ENCODE measurements at regions not wholly inside any gene's neighbourhood (a gene's known extent, or its start where the extent isn't known, plus 50 kb on each side); places are given as distances from the start of the nearest gene placed in this dataset.

GRCh38 chr5:6806668-6807067, 93.4 kb downstream of the TENT4A start:
- no peak for DNase-seq (ENCODE audit: low read depth)
- TF ChIP-seq CTCF (conservative IDR thresholded peaks at IDR 0.05; ENCODE audit: low read length): no peak
- no peak overlapping the region for H3K4me3 ChIP-seq (ENCODE audit: low read length)

GRCh38 chr5:6808462-6808861, 95.2 kb downstream of the TENT4A start:
- TF ChIP-seq CTCF (conservative IDR thresholded peaks at IDR 0.05; ENCODE audit: low read length): no peak
- no peak overlapping the region for H3K4me3 ChIP-seq (ENCODE audit: low read length)
- no peak for DNase-seq (ENCODE audit: low read depth)

GRCh38 chr5:6810641-6811405, 97.6 kb downstream of the TENT4A start:
- no peak for DNase-seq (ENCODE audit: low read depth)
- H3K4me3 ChIP-seq (ENCODE audit: low read length): no peak overlapping the region
- no peak for TF ChIP-seq CTCF (conservative IDR thresholded peaks at IDR 0.05; ENCODE audit: low read length)

GRCh38 chr5:6812091-6812490, 98.9 kb downstream of the TENT4A start:
- no peak overlapping the region for H3K4me3 ChIP-seq (ENCODE audit: low read length)
- no peak for DNase-seq (ENCODE audit: low read depth)
- no peak for TF ChIP-seq CTCF (conservative IDR thresholded peaks at IDR 0.05; ENCODE audit: low read length)

GRCh38 chr5:6812800-6813731, 99.8 kb downstream of the TENT4A start:
- peak; percentile 64 for DNase-seq (ENCODE audit: low read depth)
- H3K4me3 ChIP-seq (ENCODE audit: low read length): no peak overlapping the region
- TF ChIP-seq CTCF (conservative IDR thresholded peaks at IDR 0.05; ENCODE audit: low read length): no peak

GRCh38 chr5:6814816-6815215, 101.6 kb downstream of the TENT4A start:
- H3K4me3 ChIP-seq (ENCODE audit: low read length): no peak overlapping the region
- no peak for TF ChIP-seq CTCF (conservative IDR thresholded peaks at IDR 0.05; ENCODE audit: low read length)
- no peak for DNase-seq (ENCODE audit: low read depth)

Data from AG10803 (cell line).